Epidermal melanocyte (primary cell): ENCODE measurements at regions not wholly inside any gene's neighbourhood (a gene's known extent, or its start where the extent isn't known, plus 50 kb on each side); places are given as distances from the start of the nearest gene placed in this dataset.

ENCODE experiments used
- DNase-seq: peaks from one replicate; pipeline ENCODE4 v3.0.0; 2011; ENCODE audit warnings: low spot score; ENCODE audit not compliant: insufficient read length

DNA sequence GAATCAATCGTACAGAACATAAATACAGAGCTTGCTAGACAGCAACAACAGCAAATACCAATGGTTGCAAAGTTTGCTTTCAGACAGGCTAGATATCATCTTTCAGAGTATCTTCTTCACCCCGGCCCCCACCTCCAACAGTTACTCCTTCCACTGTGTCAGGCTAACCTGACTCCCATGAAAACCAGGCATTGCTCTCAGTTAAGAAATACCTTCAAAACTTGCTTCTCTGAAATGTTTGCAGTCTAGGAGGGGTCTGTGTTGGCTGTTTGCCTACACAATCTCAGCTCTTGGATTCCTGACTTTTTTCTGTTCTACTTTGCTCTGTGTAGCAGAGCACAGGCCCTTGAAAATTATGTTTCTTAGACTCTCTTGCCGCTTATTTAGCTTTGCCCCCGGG, 599.5 kb upstream of the SYT4 start:
- DNase-seq: no peak

DNA sequence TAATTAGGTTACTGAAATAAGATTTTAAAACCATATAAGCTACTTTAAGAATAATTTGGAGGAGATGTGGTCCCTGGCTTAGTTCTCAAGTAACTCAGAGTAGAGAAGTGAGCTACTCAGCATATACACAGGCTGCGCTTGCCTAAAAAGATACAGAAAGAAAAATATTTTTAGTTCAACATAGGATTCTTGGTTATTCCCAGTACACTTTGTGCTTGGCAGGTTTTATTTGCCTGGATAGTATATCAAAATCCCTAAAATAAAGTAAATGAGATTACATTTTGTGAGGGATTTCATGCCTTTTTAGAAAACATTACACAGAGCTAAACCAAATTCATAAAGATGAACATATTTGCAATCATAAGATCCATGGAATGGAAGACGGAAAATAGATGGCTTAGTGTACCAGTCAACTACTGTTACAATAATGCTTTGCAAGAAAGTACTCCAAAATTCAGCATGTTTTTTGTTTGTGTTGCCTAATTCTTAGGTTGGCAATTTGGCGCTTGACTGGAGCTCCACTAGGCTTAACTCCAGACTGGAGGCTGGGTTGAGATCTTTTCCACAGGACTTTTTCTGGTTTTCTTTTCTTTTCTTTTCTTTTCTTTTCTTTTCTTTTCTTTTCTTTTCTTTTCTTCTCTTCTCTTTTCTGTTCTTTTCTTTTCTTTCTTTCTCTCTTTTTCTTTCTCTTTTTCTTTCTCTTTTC, 600.5 kb upstream of the SYT4 start:
- no peak for DNase-seq

DNA sequence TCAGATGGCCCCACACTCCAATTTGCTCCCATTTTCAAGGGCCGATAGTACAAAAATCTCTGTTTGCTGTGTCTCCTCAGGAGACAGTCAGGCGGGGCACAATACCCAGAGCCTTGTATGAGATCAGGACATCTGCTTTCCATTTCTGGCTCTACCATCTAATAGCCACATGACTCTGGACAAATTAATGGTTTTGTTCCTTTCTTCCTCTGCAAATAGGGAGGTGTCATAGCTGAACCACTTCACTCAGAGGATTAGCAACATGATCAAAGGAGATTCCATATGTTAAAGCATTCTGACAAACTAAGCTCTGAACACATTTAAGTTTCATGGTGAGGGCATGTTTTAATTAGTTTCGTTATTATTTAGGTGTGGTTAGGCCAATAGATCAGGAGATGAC, 602.1 kb upstream of the SYT4 start:
- no peak for DNase-seq

DNA sequence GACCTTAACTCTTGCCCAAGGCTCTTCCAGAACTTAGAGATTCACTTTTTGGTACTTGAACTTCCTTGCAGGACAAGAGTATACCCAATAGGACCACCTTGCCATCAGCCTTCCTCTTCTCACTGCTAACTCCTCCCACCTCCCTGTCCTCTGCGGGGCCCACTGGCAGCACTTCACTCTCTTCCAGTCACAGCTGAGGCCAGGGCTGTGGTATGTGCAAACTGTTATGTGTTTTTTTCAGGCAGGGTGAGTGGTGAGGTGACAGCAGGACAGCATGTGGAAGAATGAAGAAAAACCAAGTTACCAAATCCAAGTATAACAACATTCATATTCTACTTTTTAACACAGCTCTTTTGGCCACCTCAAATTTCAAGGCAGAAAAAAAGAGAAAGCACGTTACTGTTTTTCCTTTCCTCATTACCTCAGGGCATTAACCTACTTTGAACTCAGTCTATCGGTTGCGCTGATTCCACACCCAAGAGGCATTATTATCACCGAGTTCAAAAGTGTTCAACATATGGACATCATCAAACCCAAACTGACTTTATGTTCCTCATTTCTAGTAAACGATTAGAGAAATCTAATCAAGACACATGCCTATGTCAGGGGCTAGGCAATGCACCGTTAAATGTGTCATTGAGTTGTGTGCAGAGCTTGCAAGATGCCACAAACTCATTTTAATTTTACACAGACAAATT, 605.2 kb upstream of the SYT4 start:
- DNase-seq: no peak

DNA sequence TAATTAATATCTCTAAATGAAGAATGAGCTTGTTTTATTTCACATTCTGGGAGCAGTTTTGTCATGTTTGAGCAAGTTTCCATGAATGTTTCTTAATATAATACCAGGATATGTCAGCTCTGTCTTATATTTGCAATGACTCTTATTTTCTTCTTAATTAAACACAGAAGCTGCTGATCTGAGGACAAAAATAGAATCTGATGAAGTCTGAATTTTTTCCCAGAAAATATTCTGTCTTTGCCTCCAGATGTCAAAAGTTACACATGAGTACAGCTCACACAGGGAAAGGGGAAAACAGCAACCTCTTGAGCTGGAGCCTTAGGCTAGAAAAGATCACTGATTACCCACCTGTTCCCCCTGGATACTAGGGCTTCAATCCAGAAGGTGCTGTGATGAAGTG, 606.6 kb upstream of the SYT4 start:
- DNase-seq: no peak

DNA sequence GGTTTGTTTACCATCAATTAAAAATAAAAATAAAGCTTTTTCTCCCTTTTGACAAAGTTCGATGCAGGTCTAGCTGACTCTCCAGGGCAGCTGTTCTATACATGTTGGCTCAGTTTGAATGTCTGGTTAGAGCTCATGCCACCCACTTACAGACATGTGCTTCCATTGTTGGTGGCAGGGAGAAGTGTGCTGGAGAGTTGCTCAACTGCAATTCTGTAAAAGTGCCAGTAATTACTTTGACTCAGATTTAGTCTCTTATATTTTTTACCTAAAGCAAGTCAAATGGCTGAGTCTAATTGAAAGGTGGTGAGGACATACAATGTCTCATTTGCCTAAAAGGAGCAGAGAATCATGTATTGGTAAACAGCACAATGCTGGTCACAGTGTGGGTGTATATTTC, 609.1 kb upstream of the SYT4 start:
- no peak for DNase-seq

DNA sequence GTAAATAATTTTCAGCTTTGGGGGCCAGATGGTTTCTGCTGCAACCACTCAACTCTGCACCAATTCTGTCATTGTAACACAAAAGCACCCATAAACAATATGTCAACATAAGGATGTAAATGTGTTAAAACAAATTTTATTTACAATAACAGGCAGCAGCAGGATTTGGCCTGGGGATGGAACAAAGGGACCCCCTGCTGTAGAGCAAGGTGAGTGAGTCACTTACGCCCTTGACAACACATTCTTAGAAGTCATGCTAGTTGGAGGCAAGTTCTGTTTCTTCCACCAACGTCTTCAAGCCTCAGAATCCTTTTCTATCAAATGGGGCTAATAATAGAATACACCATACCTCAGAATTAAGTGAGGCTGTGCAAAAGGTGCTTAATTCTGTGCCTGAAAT, 610.2 kb upstream of the SYT4 start:
- no peak for DNase-seq

DNA sequence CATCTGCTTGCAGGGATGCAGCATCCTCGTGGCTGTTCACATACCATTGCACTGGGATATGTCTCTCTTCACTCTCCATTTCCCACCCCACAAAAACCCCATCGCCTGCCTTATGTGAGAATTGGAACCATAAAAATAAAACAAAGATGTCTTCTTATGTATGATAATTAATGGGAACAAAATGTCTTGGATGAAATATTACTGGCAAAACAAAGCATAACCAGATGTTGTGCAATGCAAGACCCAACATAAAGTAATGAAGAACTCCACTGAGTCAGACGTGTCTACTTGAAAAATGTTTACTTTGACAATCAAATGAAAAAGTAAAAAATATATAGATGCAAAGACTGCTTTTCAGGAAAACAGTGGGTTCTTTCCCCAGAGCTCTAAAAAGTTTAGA, 611.3 kb upstream of the SYT4 start:
- DNase-seq: no peak

DNA sequence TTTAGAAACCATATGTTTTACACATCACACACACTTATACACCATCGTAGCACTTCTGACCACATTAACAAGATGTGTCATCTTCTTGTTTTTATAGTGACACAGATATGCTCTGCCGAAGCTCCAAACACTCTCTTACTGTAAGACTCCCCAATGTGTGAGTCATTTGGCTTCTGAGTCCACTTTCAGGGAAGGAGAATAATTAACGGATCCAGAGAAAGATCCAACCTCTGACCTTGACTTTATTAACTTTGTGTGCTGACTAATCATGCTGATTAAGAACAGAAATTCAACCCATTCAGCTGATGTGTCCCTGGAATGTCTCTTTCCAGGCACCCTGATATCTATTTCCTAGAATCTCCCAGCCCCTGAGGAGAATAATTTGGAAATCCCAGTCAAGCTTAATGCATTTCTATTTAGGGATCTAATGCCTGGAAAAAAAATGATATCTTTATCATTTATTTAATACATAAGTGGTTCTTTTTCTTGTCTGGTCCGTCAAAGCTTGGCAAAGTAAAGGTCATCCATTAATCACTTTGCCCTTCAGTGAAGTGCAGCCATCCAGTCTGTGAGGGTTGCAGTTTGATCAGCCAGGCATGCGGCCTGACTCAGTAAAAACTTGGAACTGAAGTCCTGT, 615.8 kb upstream of the SYT4 start:
- DNase-seq: no peak

DNA sequence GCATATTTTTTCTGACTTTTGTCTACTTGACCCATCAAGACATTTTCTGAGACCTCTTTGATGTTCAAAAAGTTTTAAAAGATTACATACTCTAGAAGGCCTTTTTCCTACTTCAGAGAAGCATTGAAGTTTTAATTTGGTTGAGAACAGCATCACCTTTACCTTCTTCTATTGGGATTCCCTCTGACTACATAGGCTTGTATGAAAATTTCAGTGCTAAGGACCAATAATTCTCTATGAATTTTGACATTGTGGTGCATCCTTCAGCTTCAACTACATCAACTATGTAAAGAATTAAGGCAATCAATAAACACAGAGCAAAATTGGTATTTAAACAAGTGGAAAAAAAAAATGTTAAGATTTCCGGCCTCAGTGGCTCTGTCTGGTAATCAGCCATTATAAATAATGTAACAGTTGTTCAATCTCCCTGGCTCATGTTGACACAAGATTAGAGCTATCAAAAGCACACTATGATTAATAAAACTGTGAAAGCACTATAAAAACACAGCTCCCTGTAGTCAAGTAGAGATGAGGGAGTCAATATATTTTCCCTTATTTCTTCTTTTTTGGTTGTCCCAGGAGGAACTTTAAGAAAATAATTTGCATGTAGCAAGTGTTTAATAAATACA, 627.0 kb upstream of the SYT4 start:
- DNase-seq: no peak

DNA sequence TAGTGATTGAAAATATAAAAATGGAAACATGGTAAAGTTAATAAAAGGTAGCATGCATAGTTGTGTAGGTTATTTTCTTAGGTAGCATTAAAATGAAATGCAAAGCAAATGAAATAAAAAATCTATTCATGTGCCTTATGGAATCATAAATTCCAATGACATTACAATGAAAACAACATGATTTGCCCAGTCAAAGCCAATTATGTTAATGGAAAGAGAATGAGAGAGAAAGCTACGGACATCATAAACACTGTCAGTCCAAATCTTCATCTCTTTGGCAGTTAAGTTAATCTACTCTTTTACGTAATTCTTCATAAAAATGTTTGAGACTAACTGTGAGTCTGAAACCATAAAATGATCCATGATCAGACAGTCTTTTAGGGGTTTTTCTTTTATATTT, 636.7 kb upstream of the SYT4 start:
- no peak for DNase-seq

DNA sequence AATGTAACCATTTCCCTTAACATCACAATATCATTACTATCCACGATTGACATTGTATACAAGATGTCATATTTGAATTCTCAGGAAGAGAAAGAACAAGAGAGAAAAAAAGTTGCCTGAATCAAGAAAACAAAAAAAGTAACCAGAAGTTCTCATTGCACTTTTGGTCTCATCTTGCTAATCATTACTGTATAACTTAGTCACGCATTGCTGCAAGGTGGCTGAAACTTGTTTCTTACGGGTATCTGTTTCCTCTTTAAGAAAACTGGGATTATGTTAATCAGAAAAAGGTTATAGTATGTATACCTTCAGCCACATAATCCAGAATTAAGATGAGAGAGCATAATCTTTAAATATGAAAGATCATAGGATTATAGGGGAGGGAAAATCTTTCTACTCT, 639.7 kb upstream of the SYT4 start:
- no peak for DNase-seq

DNA sequence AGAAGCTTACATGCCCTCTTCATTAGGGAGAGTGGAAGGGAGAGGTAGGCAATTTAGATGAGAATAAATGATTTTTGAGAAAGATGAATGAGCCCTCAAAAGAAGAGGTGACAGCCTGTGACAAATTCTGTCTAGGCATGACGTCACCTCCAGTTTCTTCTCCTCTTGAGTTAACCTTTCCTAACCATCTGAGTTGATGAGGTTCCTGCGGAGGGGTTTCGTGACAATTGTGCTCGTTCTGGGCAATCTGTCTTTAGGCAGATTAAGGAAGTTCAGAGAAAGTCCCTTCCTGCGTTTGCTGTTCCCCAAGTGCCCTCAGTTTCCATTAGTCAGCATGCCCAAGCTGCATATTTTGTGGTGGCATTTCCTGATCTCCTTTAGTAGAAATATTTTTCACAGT, 640.2 kb upstream of the SYT4 start:
- DNase-seq: no peak

DNA sequence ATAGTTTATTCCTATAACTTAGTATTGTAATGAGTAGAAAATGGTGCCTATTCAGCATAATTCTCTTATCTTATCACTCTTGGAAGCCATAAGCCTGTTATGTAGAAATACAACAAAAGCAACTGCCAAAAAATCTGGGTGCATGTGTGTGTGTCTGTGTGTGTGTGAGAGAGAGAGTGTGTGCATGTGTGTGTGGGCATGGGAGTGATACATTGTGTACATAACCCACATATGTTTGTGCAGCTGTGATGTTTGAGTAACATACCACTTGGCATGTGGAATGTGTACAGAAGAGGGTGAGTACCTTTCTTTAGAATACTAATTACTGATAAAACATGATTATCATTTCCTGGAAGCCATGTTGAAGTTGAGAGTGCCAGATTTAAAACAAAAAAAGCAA, 642.3 kb upstream of the SYT4 start:
- no peak for DNase-seq

DNA sequence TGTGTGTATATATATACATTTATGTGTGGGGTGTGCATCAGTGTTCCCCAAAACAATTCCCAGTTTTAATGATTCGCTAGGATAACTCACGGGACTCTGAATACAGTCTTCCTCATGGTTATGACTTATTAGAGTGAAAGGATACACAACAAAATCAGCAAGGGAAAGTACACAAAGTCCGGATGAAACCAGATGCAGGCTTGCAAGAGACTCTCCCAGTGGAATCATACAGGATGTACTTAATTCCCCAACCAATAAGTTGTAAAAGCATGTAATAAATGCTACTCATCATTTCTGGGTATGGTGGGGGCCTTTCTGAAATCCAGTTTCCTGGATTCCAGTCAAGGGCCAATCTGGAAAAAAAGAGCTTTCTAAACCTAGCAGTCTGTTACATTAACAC, 654.1 kb upstream of the SYT4 start:
- no peak for DNase-seq

DNA sequence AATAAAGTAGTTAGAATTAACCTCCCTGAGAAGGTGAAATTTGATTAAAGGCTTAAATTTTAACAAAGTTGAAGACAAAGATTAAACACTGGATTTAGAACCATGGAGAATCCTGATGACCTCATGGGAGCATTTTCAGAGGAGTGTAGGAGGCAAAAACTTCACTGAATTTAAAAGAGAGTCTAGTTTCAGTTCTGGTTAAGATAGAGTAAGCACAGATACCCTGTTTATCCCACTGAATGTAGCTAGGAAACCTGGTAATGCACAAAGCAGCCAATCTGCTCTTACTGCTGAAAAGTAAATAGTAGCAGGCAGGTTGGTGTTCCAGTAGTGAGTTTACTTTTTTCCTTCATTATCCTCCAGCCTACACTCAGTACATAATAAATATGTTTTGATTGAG, 654.9 kb upstream of the SYT4 start:
- DNase-seq: no peak

DNA sequence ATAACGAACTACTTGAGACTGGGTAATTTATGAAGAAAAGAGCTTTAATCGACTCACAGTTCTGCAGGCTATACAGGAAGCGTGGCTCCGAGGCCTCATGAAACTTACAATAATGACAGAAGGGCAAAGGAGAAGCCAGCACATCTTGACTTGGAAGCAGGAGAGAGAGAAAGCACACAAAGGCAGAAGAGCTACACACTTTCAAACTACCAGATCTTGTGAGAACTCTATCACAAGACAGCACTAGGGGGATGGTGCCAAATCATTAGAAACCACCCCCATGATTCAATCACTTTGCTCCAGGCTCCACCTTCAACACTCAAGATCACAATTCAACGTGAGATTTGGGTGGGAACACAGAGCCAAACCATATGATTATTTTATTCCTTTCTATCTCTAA, 655.9 kb upstream of the SYT4 start:
- no peak for DNase-seq

DNA sequence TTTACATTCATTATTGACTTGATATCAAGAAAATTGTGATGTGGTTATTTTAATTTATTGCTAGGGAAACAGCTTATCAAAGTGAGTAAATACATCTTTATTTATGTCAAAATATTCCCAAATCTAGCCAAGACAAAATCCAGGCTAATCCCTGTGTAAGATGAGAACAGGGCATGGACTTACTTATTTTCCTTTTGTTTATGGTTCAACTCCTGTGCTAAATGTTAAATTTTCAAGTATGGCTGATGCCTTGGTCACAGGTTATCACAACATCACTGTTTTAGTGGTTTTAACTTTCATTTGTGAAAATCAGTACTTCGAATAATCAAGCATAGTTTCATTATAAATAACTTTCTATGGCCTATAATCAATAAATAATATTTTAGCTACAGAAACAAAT, 657.0 kb upstream of the SYT4 start:
- DNase-seq: no peak

DNA sequence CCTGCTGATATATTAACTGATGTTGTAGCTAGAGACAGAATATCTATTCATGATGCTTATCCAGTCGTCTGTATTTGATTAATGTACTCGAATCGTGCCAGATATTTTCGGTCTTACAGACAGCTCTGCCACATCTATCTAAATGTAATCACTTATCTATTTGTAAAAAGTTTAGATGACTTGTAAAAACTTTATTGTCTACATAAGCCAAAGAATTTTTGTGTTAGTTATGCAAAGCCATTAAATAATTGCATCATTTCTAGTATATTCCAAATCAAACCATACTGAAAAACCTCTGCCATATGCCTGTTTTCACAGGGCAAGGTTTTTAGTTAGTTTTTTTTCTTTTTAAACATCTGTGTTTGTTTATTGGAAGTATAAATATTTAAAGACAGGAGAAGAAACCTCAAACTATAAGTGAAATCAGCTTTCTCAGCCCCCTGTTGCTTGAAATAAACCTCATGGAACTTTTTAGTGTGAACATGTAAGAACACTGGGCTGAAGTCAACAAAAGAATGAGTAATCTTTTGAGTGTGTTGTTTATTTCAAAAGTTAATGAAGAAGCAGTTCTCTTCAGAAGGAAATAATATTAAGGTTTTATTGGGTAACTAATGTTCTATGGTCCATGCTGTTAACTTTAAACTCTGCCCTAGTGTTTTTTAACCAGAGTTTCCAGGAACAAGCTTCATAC, 657.6 kb upstream of the SYT4 start:
- DNase-seq: no peak

DNA sequence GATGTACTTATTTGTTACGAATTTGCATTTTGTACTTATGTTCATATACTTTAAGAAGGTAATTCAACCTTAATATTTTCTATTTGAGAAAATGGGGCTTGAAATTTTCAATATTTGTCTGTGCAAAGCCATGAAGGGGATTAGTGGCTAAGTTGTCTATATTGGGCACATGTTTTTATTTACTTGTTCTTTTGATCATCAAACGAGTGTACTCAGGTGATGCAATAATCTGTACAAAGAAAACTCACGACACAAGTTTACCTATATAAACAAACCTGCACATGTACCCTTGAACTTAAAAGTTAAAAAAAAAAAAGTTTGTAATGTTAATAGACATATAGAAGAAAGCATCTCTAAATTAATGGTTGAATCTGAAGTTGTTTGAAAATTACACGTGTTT, 658.9 kb upstream of the SYT4 start:
- DNase-seq: no peak

DNA sequence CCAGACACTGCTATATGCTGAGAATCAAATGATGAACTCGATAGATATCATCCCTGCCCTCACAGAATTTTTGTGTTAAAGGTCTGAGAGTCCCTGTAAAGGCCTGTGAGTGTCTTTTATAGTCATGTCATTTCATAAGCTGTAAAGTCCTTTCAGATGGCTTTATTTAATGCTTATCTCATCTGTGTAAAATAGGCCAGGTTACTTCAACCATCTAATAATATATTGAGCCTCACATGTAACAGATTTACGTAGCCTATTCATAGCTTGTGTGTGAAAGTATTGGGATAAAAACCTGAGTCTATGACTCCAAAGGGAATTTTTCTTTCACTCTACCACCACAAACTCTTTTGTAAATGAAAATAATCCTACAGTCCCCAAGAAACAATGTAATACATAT, 672.0 kb upstream of the SYT4 start:
- DNase-seq: no peak

DNA sequence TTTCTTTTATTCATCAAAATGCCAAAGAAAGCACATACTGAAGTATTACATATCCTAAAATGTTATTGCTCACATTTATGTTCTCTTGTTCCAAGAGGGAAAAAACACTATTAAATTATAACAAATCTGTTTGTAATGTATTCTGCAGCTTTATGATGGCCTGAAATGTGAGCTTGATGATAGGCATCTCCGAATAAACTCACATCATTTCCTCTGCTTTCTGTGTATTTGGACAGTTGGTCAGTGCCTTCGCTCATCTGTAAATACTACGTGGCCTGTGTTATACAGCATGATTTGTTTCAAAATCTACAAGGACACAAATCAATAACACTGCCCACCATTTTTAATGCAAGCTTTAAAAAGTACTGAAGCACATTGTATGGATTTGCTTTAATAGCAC, 672.8 kb upstream of the SYT4 start:
- no peak for DNase-seq
